Upper lobe of left lung (tissue), 4 donors: ENCODE measurements at regions not wholly inside any gene's neighbourhood (a gene's known extent, or its start where the extent isn't known, plus 50 kb on each side); places are given as distances from the start of the nearest gene placed in this dataset.

Experiments used
- CTCF ChIP-seq, 6 experiments: fragments of 450-650 bp in 4 of 6; fragments of 200-600 bp in 2 of 6; sonication (generic) in 2 of 6; IDR thresholded peaks; one replicate each; pipeline ENCODE4 v1.5.1; 2016 to 2019; ENCODE audit warnings: antibody characterized with exemption in 6 of 6
- EP300 ChIP-seq, 4 donors: sonication (generic); formaldehyde crosslinking; IDR thresholded peaks; one replicate each; pipeline ENCODE4 v1.5.1; 2017; ENCODE audit warnings: antibody characterized with exemption in 4 of 4, control low read depth in 2 of 4
- POLR2A ChIP-seq, 4 donors: fragments of 450-650 bp; IDR thresholded peaks; one replicate each; pipeline ENCODE4 v1.5.1; 2016 to 2017; ENCODE audit warnings: antibody characterized with exemption in 4 of 4, mild to moderate bottlenecking in 2 of 4
- POLR2AphosphoS5 ChIP-seq, 2 donors: sonication (generic); formaldehyde crosslinking; IDR thresholded peaks; one replicate each; pipeline ENCODE4 v1.5.1; 2017; ENCODE audit warnings: antibody characterized with exemption in 2 of 2

DNA sequence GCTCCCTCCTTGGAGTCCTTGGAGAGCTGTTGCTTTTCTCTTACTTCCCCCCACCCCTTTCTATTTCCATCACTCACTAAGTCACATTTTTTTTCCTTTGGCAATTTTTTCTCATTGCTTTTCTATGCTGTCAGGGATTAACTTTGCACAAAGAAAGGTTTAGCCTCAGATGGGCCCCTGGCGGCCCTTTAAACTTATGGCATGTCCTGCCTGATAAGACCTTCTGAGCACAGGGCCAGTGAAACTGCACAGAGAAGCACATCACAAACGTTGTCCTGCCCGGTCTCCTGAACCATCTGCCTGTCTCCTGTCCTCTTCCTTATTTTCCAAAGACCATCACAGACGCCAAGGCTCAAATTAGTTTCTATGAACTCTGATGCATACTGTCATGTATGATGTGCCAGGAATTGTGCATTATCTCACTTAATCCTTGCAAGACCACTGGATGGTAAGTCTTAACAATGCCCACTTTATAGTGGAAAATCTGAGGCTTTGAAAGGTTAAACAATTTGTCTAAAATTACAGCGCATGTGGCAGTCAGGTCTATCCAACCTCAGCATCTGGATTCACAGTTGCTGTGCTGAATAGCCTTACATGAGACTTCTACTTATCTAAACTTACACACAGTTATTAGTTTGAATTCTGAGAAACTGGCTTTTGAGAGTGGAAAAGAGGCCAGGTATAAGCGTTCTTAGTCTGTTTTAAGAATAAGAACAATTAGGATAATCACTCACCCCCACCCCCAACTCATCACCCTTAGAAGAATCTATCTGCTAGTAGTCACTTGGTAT lies 648.1 kb downstream of the NTRK3 start:
- no peak for TF ChIP-seq POLR2AphosphoS5 (IDR thresholded peaks at IDR 0.05)
- no peak for TF ChIP-seq CTCF (IDR thresholded peaks at IDR 0.05)
- TF ChIP-seq POLR2A (IDR thresholded peaks at IDR 0.05) = no peak
- no peak for TF ChIP-seq EP300 (IDR thresholded peaks at IDR 0.05)
